Peyer's patch (tissue), 4 donors: ENCODE measurements at regions not wholly inside any gene's neighbourhood (a gene's known extent, or its start where the extent isn't known, plus 50 kb on each side); places are given as distances from the start of the nearest gene placed in this dataset.

Experiments
- DNase-seq, 3 donors: peaks; one replicate each; pipeline ENCODE4 v3.0.0-alpha.2; 2017 to 2019
- H3K27ac ChIP-seq, 4 donors: fragments of 200-600 bp; sonication (generic); one replicate each; pipeline ENCODE4 v1.5.1; 2016 to 2019
- H3K27me3 ChIP-seq, 2 donors: fragments of 200-600 bp; sonication (generic); one replicate each; pipeline ENCODE4 v1.5.1; 2019
- H3K36me3 ChIP-seq, 3 donors: fragments of 200-600 bp; sonication (generic); one replicate each; pipeline ENCODE4 v1.5.1; 2016 to 2019
- H3K4me1 ChIP-seq, 4 donors: fragments of 200-600 bp; sonication (generic); one replicate each; pipeline ENCODE4 v1.5.1; 2016 to 2019
- H3K4me3 ChIP-seq, 4 donors: fragments of 200-600 bp; sonication (generic); 1 replicate in 3 of 4; 2 replicates in 1 of 4; pipeline ENCODE4 v1.5.1; 2016 to 2019; ENCODE audit warnings: mild to moderate bottlenecking in 1 of 4
- H3K9me3 ChIP-seq, 4 donors: fragments of 200-600 bp; sonication (generic); one replicate each; pipeline ENCODE4 v1.5.1; 2016 to 2019; ENCODE audit warnings: mild to moderate bottlenecking in 1 of 4
- POLR2A ChIP-seq, 2 donors: fragments of 450-650 bp; IDR thresholded peaks; one replicate each; pipeline ENCODE4 v1.5.1; 2017; ENCODE audit warnings: antibody characterized with exemption in 2 of 2, mild to moderate bottlenecking in 2 of 2, moderate library complexity in 2 of 2
- TF ChIP-seq, protein P1 (sequence below), 6 experiments: fragments of 450-650 bp in 4 of 6; fragments of 200-600 bp in 2 of 6; sonication (generic) in 1 of 6; IDR thresholded peaks; one replicate each; pipeline ENCODE4 v1.5.1; 2017 to 2019; ENCODE audit warnings: antibody characterized with exemption in 6 of 6, mild to moderate bottlenecking in 3 of 6, moderate library complexity in 1 of 6

DNA sequence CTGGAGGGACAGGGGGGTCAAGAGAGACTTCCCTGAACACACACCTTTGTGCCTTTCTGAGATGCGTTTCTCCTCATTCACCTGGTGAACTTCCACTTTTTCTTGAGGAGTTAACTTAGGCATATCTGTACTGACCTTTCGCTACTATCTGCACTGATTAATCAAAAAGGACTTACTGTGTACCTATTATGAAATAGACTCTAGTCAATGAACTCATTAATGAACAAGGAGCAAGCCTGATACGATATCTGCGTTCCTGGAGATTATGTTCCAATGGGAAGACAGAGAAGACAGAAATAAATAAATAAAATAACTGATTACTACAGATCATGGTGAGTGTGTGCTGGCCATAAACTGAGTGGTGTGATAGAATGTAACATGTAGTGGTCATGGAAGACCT, 157.2 kb upstream of the TBL1XR1 start:
- no peaks in the 10 kb centered on the region for H3K36me3 ChIP-seq
- H3K4me3 ChIP-seq = no peak overlapping the region
- TF ChIP-seq, protein P1, sequence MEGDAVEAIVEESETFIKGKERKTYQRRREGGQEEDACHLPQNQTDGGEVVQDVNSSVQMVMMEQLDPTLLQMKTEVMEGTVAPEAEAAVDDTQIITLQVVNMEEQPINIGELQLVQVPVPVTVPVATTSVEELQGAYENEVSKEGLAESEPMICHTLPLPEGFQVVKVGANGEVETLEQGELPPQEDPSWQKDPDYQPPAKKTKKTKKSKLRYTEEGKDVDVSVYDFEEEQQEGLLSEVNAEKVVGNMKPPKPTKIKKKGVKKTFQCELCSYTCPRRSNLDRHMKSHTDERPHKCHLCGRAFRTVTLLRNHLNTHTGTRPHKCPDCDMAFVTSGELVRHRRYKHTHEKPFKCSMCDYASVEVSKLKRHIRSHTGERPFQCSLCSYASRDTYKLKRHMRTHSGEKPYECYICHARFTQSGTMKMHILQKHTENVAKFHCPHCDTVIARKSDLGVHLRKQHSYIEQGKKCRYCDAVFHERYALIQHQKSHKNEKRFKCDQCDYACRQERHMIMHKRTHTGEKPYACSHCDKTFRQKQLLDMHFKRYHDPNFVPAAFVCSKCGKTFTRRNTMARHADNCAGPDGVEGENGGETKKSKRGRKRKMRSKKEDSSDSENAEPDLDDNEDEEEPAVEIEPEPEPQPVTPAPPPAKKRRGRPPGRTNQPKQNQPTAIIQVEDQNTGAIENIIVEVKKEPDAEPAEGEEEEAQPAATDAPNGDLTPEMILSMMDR (IDR thresholded peaks at IDR 0.05) = no peak
- TF ChIP-seq POLR2A (IDR thresholded peaks at IDR 0.05) = no peak
- no peaks in the 10 kb centered on the region for H3K9me3 ChIP-seq
- DNase-seq = no peak
- H3K4me1 ChIP-seq = peaks cover 6 to 39% (median 23%) of the 10 kb centered on the region in 4 donors
- no peaks in the 10 kb centered on the region for H3K27me3 ChIP-seq
- H3K27ac ChIP-seq = no peak overlapping the region

DNA sequence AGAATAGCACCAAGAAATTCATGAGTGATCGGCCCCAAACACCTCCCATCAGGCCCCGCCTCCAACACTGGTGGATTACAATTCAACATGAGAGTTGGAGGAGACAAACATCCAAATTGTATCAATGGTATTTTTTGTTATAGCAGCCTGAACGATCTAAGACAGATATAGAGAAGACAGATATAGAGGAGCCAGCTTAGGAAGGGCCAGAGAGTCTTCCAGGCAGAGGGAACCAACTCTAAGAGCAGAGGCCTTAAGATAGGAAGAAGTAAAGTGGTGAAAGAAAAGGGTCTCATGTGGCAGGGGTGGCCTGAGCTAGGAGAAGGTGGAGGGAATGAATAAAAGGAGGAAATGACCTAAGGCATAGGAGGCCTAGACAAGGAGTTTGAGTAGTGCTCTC, 158.8 kb upstream of the TBL1XR1 start:
- Histone ChIP-seq H3K36me3 (no peaks in the 10 kb centered on the region), H3K27ac (peak overlapping the region in 2 of 4 donors; percentile 87 to 94), H3K27me3 (no peaks in the 10 kb centered on the region), H3K9me3 (no peaks in the 10 kb centered on the region), H3K4me3 (no peak overlapping the region), H3K4me1 (peaks cover 7 to 47% (median 29%) of the 10 kb centered on the region in 4 donors)
- DNase-seq = no peak
- TF ChIP-seq, protein P1 (IDR thresholded peaks at IDR 0.05) = no peak
- no peak for TF ChIP-seq POLR2A (IDR thresholded peaks at IDR 0.05)

DNA sequence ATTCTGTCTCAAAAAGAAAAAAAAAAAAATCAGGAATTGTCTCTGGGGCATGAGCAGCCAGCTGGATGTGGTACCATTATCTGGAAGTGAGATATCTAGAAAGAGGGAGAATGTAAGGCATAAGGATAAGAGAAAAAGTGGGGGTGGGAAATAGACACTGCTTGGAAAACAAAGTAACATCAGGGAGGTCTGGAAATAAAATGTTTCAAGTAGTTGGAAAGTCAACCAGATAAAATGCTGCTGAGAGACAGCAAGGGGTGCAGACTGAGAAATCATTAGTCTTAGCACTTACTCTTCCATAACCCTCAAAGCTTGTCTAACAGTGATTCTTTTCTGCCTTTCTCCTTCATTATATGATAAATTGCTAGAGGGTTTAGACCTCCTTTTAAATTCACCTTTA, 159.7 kb upstream of the TBL1XR1 start:
- TF ChIP-seq, protein P1 (IDR thresholded peaks at IDR 0.05) = no peak
- TF ChIP-seq POLR2A (IDR thresholded peaks at IDR 0.05) = no peak
- DNase-seq = no peak

DNA sequence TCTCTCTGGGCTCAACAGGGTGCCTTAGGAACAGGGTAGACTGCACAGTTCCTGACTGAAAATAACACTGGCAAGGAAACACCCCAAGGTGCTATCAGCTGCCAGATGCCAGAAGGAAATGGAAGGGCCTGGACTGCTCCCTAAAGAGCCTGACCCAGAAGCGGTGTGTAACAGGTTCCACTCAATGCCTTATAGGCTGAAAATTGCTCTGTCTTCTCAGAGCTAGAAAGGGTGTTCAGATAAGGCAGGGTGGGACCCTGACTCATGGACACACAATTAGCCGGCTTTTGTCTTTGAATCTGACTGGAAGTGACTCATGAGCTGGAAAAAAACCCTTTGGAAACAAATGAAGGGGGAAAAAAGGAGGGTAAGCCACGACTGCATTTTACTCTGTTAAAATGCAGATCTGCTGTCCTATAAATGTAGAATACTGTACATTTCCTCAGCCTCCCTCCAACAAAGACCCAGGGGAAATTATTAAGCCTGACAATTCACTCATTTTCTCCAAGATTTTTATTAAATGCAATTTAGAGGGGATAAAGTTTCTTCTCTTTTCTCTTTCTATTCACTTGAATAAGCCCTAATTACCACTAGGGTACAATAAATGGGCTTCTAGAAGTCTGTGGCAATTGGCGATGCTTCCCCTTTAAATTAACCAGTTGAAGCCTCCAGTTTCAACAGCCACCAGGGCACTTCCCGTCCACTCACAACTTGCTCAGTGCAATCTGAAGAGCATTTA, 160.2 kb upstream of the TBL1XR1 start:
- Histone ChIP-seq H3K4me3 (peak overlapping the region in 2 of 4 donors; percentile 15 to 44), H3K27me3 (no peaks in the 10 kb centered on the region), H3K4me1 (peaks cover 10 to 51% (median 28%) of the 10 kb centered on the region in 4 donors), H3K9me3 (no peaks in the 10 kb centered on the region), H3K27ac (peak overlapping the region; percentile 87 to 94 (median 90)), H3K36me3 (no peaks in the 10 kb centered on the region)
- TF ChIP-seq, protein P1 (IDR thresholded peaks at IDR 0.05) = peak in 1 of 6 experiments; percentile 34
- no peak for TF ChIP-seq POLR2A (IDR thresholded peaks at IDR 0.05)
- DNase-seq = peak in 2 of 3 donors; percentile 56 to 78

More for the DNA sequence above, 159.7 kb upstream of the TBL1XR1 start:
- Histone ChIP-seq H3K27me3 (no peaks in the 10 kb centered on the region), H3K4me1 (peaks cover 10 to 51% (median 29%) of the 10 kb centered on the region in 4 donors), H3K27ac (peak overlapping the region in 3 of 4 donors; percentile 87 to 94 (median 93)), H3K9me3 (no peaks in the 10 kb centered on the region), H3K4me3 (no peak overlapping the region), H3K36me3 (no peaks in the 10 kb centered on the region)

DNA sequence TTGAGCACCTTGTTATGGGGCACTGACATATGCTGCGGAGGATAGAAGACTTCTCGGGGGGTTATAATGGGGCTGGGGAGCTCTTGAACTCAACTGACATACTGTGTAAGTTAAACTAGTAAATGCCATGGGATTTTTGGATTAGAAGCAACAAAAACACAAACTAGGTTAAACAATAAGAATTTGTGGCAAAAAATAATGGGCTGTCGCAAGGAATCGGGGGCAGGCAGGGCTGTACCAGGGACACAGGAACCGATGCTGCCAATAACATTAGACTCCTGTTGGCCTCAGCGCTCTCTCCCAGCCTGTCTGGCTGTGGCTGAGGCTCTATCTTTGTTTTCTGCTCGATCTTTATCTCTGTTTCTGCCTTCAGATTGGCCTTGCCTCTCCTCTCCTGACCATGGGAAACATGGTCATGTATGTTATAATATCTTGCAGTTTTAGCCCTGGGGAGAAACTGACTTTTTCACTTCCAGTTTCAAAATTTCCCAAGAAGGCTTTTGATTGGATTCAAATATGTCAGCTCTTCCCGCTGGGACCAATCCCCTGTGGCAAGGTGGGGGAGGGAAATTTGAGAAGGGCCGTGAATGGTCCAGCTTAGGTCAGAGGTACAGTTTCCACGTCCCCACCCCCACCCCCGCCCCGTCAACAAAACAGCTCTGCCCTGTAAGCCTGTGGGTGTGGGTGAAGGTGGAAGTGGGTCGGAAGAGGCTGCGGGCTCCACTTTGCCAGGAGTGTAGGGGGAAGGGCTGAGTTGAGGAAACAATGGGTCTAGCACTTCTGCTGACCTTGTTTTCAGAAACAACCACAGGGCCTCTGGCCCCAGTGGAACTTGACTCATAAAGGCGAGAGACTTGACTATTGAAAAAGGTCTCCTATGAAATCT, 161.1 kb upstream of the TBL1XR1 start:
- Histone ChIP-seq H3K27me3 (no peaks in the 10 kb centered on the region), H3K36me3 (no peaks in the 10 kb centered on the region), H3K4me1 (peaks cover 10 to 57% (median 28%) of the 10 kb centered on the region in 4 donors), H3K4me3 (peak overlapping the region in 3 of 4 donors; percentile 15 to 46 (median 44)), H3K9me3 (no peaks in the 10 kb centered on the region), H3K27ac (peak overlapping the region; percentile 87 to 94 (median 90))
- peak; percentile 75 to 85 (median 77) for DNase-seq
- TF ChIP-seq, protein P1 (IDR thresholded peaks at IDR 0.05) = no peak
- no peak for TF ChIP-seq POLR2A (IDR thresholded peaks at IDR 0.05)
